Cardiac fibroblast (primary cell): ENCODE measurements at regions not wholly inside any gene's neighbourhood (a gene's known extent, or its start where the extent isn't known, plus 50 kb on each side); places are given as distances from the start of the nearest gene placed in this dataset.
A peak's percentile ranks its signal among the peaks of the same experiment; 100 is the strongest.

ENCODE experiments used
- DNase-seq, 2 donors: peaks; one replicate each; pipeline versions ENCODE4 v3.0.0 to v3.0.0-alpha.2; 2010; ENCODE audit warnings: low read depth in 2 of 2
- H3K4me3 ChIP-seq, 2 donors: replicated peaks in 1 of 2; 1 replicate in 1 of 2; 2 replicates in 1 of 2; pipeline ENCODE4 v1.5.1; 2011; ENCODE audit warnings: low read depth in 2 of 2, low read length in 2 of 2, mild to moderate bottlenecking in 2 of 2, moderate library complexity in 1 of 2
- TF ChIP-seq, protein P1 (sequence below): IDR thresholded peaks from one replicate; pipeline ENCODE4 v1.5.1; 2011; ENCODE audit warnings: low read depth, mild to moderate bottlenecking, low read length, inconsistent platforms

DNA sequence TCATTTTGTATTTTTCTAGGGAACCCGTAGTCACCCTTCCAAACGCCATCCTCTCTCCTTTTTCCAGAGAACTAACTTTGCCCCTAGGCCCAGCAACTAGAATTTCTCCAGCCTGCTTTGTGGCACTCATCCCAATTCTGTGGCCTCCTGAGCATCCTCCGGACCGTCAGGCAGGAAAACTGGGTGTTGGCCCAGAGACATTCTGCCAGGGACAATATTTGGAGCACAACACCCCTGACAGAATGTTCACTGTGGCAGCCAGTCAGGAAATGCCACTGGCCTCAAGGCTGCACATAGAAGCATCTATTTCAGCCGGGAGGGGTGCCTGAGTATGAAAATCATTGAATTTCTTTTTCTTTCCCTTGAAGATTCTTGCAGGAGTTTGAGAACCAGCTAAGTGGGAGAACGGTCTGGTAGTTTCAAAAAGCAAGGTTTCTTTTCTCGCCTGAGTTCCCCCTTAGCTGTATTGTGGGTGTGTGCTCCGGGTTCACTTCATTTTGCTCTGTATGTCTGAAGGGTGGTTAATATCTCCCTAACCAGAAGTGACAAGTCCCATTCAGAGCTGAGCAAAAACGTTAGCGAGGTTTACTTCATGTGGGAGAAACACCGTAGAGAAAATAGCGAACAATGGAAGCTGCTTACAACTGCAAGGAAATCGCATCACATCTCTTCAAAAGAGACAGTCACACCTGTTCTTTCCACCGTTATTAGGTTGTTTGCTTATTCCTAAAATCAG lies 108.1 kb upstream of the TPM1 start:
- no peak for DNase-seq
- no peak overlapping the region for H3K4me3 ChIP-seq

DNA sequence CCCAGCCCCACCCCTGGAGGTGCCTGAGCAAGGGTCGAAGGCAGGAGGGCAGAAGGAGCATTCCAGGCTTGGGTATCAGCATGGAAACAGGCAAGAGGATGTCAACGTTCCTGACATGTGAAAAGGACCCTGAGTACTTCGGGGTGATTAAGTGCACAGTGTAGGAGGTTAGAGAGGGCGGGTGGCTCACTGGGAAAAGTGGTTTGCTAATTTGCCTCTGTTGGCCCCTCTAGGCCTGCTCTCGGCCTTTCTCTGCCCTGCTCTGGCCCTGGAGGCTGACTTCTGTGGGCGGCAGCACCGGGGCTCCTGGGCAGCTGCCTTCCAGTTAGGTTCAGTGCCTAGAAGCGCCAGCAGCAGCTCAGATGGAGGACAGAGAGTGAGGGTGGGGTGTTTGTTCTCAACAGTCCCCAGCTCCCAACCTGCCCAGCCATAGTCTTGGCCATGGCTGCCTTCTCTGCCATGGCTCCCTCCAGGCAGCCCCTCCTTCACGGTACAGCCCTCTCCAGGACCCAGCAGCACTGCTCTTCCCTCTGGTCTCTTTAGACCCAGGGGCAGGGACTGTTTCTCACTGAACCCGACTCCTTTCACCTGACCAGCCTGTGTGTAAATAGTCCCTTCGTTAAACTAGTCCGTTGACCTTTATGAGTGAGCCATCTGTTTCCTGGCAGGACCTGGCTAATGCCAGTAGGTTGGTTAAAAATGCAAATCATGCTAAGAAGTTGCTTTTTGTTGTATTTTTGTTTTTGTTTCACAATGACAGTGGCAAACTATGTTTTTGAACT lies 107.1 kb upstream of the TPM1 start:
- DNase-seq: no peak
- TF ChIP-seq, protein P1, sequence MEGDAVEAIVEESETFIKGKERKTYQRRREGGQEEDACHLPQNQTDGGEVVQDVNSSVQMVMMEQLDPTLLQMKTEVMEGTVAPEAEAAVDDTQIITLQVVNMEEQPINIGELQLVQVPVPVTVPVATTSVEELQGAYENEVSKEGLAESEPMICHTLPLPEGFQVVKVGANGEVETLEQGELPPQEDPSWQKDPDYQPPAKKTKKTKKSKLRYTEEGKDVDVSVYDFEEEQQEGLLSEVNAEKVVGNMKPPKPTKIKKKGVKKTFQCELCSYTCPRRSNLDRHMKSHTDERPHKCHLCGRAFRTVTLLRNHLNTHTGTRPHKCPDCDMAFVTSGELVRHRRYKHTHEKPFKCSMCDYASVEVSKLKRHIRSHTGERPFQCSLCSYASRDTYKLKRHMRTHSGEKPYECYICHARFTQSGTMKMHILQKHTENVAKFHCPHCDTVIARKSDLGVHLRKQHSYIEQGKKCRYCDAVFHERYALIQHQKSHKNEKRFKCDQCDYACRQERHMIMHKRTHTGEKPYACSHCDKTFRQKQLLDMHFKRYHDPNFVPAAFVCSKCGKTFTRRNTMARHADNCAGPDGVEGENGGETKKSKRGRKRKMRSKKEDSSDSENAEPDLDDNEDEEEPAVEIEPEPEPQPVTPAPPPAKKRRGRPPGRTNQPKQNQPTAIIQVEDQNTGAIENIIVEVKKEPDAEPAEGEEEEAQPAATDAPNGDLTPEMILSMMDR: no peak
- H3K4me3 ChIP-seq: no peak overlapping the region

More for the DNA sequence above, 108.1 kb upstream of the TPM1 start:
- TF ChIP-seq, protein P1: no peak

DNA sequence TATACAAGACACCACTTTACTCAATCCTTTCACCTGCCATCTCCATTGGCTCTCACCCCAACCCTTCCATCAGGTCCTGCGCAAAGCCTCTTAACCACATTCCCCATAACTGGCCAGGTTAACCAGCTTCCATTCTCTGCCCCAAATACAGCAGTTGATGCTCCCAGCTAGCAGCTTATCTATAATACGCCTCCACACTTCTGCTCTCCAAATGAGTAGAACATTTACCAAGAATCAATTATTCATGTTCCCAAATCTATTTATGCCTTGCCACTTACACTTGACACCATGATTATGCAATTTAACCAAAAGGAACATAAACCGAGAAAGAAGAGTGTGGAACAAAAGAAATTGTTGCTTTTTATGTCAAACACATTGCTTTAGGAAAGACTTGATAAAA lies 103.7 kb upstream of the TPM1 start:
- DNase-seq: no peak

DNA sequence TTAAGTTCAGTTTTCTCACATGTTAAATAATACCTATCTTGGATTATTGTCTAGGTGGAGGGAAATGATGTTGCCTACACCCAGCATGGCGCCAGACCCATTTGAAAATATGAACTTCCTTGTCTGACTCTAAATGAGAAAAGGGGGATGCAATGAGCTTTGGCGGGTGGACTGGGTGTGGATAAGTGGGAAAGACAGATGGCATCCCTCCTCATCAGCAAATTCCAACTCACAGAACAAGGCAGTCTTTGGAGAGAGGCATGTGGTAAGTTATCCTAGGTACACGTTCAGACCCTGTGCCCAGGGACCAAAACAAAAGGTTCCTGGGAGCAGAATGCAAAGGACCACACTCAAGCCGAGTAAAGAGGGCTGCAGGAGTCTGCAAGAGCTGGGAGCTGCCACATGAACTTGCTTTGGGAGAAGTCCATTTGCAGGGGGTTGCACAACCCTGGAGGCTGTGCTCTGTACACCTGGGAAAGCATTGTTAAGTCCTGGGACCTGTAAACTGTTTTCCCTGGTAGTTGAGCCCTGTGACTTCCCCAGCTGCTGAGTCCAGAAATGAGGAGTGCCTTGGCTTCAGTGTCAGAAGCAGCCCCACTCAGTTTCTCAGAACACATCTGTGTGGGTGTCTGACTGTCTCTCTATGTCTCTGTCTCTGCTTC lies 102.3 kb upstream of the TPM1 start:
- TF ChIP-seq, protein P1: no peak
- DNase-seq: no peak
- no peak overlapping the region for H3K4me3 ChIP-seq

More for the DNA sequence above, 103.7 kb upstream of the TPM1 start:
- TF ChIP-seq, protein P1: no peak
- no peak overlapping the region for H3K4me3 ChIP-seq

DNA sequence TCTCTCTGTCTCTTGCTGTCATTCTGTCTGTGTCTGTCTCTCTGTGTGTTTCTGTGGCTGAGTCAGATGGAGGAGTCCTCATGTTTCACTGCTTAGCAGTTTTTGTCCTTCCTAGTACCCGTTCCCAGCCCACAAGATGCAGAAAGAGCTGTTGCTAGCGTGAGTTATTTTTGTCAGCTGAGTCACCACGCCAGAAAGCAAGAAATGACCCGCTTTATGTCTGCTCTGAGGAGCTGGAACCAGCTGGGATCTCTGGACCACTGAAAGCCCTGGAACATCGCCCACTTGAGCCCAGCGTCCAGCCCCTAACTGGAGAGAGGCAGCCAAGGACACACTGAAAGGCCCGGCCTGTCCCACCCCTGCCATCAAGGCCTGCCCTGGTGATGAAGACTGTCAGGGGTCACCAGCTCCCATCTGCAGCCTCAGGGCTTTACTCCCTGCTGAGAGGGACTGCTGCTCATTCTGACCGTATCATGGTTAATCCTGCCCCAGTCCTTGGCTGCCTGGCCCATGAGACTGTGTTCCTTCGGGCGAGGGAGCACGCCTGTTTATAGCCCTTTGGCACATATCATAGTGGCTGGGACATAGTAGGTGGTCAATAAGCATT lies 101.7 kb upstream of the TPM1 start:
- peak overlapping the region in 1 of 2 donors; percentile 16 for H3K4me3 ChIP-seq
- peak; percentile 93 to 95 for DNase-seq
- TF ChIP-seq, protein P1: no peak

DNA sequence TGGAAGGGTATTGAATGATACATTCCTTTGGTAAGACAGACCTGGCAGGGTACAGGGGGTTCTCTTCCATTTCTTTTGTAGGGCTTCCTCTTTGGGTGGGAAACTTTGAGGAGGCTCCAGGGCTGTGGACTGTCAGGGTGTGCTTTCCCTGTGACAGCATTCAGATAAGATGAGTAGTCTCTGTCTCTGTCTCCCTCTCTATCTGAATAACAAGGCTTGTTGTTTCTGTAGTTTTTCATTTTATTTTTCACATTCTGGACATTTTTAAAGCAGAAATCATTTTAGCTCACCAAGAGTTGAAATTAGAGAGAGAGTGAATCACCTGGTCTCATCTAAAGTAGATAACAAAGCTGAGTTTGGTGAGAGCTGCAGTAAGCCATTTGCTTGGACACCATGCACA lies 100.8 kb upstream of the TPM1 start:
- no peak overlapping the region for H3K4me3 ChIP-seq
- TF ChIP-seq, protein P1: no peak
- peak in 1 of 2 donors; percentile 43 for DNase-seq
